T-helper 1 cell treated with Interleukin-12 subunit alpha and Interleukin-12 subunit beta and Interleukin-4 antibody, amounts not matched to agents 30 ng/mL and 1 ng/mL, for 36 hours (primary cell): ENCODE measurements at regions not wholly inside any gene's neighbourhood (a gene's known extent, or its start where the extent isn't known, plus 50 kb on each side); places are given as distances from the start of the nearest gene placed in this dataset.
"Not testable (repeated sequence)": the region's sequence is repeated elsewhere in the genome, so short reads cannot be mapped to it uniquely, and the experiment has no call there.

Experiments
- intact Hi-C: fragments of 100-400 bp; cut with micrococcal nuclease; formaldehyde crosslinking; loops from one replicate; pipeline ENCODE4 v1.15.1; 2024

DNA sequence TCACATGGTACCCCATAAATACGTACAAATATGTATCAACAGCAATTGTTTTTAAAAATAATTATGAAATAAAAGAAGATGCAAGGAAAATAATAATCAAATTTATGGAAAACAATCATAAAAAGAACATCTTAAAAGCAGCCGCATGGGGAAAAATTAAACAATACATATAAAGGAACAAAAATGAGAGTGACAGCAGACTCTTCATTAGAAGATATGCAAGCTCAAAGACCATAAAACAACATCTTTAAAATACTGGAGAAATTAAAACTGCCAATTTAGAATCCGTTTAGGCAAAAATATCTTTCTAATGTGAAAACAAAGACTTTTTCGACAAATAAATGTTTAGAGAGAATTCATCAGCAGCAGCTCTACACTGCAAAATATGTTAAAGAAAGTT lies 190.6 kb upstream of the C11orf58 start:
- intact Hi-C loops, result no loop called here

DNA sequence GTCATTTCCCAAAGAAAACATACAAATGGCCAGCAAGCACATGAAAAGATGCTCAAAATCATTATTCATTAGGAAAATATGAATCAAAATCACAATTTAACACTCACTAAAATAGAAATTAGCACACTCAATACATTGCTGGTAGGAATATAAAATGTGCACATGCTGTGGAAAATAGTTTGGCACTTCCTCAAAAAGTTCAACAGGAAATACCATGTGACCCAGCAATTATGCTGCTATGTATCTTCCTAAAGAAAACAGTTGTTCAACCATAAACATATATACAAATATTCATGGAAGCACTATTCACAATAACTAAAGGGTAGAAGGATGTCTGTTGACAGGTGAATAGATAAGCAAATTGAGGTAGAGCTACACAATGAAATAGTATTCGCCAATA lies 187.3 kb upstream of the SOX6 start:
- intact Hi-C loops, result no loop called here

DNA sequence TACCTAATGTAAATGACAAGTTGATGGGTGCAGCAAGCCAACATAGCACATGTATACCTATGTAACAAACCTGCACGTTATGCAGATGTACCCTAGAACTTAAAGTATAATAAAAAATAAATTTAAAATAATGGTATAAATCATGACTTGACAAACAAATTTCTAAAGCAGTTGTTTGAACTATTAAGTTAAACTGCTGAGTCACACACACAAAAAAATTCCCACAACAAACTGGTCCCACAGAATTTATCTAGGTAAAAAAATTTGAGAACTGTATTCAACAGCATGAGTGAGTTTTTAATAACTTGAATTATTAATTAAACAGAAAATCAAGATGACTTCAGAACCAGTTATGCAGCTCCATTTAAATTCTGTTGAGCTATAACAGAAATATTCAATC lies 186.0 kb upstream of the SOX6 start:
- intact Hi-C loops, result no loop called here

DNA sequence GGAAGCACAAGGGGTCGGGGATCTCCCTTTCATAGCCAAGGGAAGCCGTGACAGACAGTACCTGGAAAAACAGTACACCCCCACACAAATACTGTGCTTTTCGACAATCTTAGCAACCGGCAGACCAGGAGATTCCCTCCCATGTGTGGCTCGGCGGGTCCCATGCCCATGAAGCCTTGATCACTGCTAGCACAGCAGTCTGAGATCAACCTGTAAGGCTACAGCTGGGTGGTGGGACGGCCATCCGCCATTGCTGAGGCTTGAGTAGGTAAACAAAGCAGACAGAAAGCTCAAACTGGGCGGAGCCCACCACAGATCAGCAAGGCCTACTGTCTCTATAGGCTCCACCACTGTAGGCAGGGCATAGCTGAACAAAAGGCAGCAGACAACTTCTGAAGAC lies 180.2 kb upstream of the SOX6 start:
- intact Hi-C loops, result no loop called here

DNA sequence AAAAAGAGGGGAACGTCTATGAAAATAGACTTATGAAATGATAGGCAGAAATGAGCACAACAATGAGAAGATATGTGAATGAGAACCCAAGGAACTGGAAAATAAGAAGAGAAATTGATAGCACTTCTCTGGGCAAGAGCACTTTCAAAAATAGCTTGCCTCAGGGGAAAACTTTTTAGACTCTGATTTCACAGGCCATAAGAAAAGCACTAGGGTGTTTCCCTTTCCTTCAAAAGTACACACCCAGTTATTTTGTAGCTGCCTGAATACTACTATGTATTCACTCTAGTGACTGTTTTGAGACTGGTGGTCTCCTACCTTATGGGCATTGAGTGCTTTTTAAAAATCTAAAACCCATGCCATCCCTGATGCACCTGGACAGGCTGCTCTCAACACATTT lies 172.3 kb upstream of the SOX6 start:
- intact Hi-C loops, result no loop called here

DNA sequence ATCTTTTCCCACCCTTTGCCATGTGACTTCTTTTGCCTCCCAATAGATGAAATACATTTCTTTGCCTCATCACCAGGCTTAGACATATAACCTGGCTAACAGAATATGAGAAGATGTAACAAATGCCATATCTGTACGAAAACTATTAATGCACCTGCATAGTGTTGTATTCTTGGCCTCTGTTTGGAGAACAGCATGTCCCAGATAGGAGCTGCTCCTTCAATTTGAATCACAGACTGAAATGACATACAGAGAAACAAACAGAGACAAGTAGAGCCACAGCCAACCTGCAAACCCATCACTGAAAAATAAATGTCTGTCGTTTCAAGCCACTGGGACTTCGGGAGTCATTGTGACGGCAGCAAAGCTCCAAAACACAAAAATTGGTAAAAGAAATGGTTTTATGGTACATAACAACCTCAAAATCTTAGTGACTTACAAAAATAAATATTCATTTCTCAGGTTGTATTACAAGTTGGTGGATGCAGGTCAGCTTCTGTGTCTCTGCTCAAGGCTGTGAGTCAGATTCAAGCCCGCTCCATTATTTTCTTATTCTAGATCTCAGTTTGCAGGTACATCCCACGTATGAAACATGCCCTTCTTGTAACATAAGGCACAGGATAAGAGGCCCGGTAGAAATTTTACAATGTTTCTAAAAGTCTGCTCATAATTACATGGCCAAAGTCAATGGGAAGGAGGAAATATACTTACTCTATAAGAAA lies 171.3 kb upstream of the SOX6 start:
- intact Hi-C loops, result no loop called here

DNA sequence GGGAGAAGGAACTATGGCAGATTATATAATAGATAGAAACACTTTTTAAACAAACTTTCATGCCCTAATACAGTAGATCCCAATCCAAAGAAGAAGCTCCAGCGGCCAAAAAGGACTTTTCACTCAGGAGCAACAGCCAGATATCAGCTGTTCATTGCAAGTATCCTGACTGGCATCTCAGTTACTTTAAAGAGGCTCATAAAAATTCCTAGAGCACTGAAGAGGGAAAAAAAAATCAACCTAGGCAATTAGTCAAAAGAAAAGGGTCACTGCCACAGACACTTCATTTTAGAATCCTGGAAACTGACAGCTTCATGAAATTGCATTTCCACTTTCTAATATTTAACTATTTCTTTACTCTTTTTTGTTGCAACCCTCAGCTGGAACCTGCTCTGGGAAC lies 170.6 kb upstream of the SOX6 start:
- intact Hi-C loops, result no loop called here

DNA sequence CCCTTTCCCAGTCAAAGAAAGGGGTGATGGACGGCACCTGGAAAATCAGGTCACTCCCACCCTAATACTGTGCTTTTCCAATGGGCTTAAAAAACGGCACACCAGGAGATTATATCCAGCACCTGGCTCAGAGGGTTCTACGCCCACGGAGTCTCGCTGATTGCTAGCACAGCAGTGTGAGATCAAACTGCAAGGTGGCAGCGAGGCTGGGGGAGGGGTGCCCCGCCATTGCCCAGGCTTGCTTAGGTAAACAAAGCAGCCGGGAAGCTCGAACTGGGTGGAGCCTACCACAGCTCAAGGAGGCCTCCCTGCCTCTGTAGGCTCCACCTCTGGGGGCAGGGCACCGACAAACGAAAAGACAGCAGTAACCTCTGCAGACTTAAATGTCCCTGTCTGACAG lies 164.4 kb upstream of the SOX6 start:
- intact Hi-C loops, result not testable (repeated sequence)

DNA sequence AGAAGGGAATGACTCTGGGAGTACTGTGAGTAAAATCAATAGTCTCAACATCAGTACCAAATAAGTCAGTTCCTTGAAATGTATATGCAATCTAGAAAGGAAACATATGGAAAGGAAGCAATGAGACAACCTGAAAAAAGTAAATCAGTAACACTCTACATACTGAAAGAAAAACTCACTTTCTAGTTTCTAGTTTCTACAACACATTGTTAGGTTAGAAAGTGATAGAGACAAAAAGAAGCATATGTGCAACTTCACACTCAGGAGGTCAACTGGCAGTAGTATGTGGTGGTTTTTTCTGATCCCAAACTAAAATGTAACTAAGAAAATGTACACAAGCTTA lies 156.5 kb upstream of the SOX6 start:
- intact Hi-C loops, result no loop called here

DNA sequence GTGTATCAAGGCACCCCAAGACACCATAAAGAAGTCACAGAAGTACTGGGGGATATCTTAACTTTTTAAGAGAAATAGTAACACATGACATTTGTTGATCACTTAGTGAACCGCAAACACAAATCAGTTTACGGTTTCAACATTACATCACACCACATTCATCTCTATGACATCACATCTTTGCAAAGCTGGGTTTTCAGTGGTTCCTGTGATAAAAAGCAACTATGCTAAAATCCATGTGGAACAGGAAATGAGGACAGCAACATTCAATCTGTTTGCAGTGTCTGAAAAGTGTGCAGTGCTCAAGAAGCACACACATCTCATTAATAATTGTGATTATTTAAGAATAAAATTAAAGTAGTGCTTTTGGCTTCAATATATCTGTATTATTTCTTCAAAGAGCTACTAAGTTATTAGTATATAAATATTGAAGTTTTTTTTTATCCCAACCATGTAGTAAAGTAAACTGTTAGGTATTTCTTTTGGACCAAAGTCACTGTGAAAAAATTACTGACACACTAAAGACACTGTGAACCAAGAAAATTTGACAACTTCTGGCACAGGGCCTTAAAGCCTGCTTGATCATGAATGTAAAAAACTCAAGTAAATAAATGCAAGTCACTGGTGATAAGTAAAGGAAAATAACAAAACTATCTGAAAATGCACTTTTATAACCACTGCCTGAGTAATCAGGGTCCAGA lies 156.0 kb upstream of the SOX6 start:
- intact Hi-C loops, result no loop called here

DNA sequence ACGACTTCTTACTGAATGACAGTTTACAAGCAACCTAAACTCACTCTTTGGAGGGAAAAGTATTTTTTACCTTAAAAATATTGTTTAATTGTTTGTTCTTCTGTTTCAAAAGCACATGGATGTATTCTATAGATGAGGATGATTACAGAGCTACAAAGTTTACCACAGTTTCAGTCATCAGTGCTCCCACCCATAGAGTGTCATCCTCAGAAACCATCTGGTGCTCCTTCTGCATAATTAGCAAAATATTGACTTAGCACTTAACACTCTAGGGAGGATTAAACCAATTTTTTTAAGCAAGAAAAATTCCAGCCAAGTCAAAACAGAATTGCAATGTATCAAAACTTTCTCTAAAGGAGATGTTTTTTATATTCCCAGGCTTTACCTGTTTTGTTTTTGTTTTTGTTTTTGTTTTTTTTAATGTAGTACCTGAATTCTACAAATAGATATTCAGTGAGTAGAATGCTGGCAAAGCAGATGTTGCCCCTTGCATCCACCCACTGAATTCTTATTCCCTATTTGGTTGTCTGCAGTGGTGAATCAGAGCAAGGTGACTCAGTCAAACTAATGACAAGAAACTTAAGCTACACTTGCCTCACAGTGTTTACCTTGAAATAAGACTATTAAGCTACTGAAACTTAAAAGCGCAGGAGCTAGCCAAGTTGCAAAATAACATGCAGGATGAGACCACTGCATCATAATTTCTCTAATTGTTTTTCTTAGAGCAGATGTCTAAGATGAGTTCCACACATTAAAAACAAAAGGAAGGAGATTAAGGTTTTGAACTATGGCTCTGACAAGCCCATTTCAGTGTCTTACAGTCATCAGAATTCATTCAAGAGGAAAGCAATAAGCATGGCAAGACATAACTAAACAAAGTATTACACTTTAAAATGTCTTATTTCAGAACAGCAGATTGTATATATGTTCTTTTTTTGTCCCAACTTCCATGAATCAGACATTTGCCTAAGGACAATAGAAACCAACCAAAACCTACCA lies 155.1 kb upstream of the SOX6 start:
- intact Hi-C loops, result no loop called here

DNA sequence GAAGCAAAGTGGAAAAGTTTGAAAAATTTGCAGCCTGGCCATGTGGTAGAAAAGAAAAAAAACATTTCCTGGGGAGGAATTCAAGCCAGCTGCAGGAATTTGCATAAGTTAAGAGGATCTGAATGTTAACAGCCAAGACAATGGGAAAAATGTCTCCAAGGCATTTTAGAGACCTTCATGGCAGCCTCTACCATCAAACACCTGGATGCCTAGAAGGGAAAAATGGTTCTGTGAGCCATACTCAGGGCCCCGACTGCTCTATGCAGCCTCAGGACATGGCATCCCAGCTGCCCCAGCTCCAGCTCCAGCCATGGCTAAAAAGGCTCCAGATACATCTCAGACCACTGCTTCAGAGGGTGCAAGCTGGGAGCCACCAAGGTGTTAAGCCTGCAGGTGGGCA lies 149.1 kb upstream of the SOX6 start:
- intact Hi-C loops, result no loop called here

DNA sequence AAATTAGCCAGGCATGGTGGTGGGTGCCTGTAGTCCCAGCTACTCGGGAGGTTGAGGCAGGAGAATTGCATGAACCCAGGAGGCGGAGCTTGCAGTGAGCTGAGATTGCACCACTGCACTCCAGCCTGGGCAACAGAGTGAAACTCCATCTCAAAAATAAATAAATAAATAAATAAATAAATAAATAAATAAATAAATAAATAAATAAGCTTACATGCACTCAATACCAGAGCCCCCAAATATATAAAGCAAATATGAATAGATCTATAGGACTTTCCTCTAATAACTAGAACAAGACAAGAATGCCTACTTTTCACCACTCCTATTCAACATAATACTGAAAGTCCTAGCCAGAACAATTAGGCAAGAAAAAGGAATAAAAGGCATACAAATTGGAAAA lies 147.5 kb upstream of the SOX6 start:
- intact Hi-C loops, result not testable (repeated sequence)

DNA sequence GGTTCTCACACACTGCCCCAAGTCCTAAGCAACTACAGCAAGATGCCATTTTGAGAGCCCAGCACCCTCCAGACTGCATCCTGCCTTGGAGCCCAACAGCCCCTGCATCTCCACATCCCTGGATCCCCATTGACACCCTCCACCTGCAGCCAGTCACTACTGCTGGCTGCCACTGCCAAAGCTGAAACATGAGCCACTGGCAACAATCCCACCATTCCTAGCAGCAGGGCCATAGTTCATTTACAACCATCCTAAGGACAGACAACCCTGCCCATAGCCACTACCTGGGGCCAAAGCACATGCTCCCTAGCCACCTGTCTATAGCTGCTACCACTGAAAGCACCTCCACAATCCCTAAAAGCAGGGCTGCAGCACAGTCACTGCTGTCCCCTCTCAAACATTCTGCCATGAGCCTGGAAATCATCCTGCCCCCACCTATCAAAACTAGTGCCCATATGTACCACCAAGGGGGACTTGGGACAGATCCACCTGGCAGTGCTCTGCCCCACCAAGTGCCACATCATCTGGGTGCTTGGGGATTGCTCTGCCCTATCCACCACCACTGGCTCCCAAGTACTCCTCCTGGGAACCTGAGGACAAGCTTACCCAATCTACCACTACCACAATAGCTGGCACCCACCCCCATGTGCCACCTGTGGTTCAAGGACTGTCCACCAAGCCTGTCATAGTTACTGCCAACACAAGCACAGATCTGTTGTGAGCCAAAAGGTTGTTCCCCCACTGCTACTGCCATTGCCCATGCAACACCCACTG lies 138.8 kb upstream of the SOX6 start:
- intact Hi-C loops, result no loop called here

DNA sequence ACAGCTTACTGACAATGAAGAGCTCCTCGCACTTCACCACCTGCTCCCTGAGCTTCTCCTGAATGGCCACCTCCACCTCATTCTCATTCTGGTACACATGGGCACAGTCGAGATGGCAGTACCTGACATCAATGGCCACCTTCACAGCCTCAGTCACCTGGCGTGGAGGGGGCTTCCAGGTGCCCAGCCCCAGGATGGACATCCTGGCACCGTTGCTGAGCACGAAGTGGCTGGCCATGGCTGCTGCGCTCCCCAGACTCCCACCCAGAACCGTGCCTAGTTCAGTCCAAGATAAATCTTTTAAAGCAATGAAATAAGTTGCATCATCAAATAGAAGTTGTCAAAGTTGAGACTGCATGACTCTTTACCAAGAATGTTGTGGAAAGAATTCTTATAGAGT lies 128.1 kb upstream of the SOX6 start:
- intact Hi-C loops, result no loop called here

DNA sequence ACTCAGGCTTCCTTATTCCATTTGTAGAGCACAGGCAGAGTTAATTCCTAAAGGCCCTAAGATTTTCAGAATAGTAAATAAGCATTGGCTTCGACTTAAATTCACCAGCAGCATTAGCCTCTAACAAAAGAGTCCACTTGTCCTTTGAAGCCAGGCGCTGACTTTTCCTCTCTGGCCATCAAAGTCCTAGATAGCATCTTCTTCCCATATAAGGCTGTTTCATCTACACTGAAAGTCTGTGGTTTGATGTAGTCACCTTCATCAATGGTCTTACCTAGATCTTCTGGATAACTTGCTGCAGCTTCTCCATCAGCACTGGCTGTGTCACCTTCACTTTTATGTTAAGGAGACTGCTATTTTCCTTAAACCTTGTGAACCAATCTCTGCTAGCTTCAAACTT lies 118.3 kb upstream of the SOX6 start:
- intact Hi-C loops, result no loop called here

DNA sequence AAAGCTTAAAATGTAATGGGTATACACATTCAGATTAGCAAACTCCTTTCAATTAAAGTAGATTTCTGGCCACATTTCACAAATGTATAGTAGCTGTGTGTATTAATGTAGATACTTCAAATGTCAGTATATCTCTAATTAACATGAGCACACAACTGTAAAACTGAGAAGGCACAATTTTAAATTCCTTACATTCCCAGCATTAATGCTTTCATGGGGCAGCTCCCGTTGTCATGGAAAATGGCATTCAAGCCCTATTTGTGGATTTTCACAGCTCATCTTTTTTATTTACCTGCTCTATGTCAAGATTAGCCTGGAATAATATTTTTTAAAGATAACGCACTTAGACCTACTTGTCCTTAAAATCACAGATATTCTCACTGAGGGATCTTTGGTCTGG lies 113.6 kb upstream of the SOX6 start:
- intact Hi-C loops, result no loop called here

DNA sequence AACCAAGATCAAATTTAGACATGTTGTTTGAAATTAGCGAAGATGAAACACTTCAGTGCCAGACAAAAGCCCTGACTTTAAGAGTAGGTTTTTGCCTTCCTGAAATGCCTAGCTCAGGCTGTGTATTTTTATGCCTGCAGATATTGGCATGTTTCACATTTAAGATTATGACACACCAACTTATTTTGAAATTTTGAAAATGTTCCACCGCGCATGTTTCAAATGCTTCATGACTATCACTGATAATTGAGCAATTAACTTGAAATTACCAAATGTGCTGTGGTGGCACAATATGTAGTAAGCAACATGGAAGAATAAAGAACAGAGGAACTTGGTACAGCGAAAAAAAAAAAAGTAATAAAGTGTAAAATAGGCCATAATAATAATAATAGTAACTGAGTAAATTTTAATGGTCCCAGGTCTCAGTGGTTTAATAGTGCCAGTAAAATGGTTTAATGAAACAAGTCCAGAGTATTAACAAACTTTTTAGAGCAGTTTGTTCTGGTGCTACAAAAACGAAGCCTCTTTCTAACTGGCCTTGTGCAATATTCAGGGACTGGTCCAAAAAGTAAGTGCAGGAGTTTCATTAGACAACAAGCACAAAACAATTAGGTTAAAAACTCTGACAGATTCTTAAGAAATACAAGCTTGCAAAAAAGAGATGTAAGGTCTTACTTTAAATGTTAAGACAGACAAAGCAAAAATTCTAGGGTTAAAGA lies 112.5 kb upstream of the SOX6 start:
- intact Hi-C loops, result no loop called here

DNA sequence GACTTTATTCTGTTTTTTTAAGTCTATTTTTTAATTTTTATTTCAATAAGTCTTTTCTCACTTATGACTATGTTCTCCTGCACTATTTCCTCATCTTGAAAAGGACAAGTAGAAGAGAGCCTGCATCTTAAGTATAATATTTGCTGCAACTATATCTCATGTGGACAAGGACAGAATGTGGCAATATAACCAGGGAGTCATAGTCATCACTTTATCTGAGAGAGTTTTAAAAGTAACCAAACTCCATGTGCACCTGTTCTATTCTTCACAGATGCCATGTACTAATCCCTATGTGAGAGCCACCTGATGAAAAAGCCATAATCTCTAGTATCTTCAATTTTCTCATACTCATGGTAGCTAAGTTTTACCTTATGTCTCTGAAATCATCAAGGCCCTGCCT lies 104.2 kb upstream of the SOX6 start:
- intact Hi-C loops, result no loop called here

DNA sequence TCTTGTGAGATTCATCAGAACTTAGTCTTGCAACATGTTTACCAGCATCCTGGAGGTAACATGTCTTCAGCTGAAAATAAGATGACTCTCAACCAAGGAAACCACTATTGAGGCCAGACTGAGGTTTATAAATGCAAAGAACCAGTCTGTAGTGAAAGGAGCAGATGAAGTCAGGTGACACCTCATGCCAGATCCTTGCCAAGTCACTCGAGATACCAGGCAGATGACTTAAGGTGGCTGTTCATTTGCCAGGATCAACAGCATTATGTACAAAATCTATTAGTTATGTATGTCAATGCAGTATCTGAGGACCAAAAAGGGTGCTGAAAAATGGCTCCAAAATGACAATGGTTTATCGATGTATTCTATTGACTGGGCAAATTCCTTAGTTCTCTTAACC lies 100.0 kb upstream of the SOX6 start:
- intact Hi-C loops, result no loop called here
